ENCODE measurements at regions not wholly inside any gene's neighbourhood (a gene's known extent, or its start where the extent isn't known, plus 50 kb on each side); places are given as distances from the start of the nearest gene placed in this dataset.

DNA sequence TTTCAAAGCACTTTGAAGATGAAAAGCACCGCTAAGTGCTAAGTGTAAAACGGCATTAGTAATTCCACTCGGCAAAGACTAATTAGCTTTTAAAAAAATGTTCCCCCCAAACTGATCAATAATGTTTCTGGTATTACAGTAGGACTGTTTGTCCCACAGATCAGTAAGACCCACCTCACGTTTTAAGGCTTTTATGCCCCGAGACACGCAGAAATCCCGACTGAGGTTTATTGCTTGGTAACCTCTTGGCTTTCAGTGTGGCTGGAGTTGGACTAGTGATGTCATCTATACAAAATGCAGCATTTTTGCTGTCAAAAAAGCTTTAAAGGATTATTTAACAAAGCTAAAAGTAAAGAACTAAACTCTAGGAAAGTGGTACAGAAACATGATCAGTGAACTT is 414.6 kb upstream of the PSMD7 start:
- TF ChIP-seq, protein P1, sequence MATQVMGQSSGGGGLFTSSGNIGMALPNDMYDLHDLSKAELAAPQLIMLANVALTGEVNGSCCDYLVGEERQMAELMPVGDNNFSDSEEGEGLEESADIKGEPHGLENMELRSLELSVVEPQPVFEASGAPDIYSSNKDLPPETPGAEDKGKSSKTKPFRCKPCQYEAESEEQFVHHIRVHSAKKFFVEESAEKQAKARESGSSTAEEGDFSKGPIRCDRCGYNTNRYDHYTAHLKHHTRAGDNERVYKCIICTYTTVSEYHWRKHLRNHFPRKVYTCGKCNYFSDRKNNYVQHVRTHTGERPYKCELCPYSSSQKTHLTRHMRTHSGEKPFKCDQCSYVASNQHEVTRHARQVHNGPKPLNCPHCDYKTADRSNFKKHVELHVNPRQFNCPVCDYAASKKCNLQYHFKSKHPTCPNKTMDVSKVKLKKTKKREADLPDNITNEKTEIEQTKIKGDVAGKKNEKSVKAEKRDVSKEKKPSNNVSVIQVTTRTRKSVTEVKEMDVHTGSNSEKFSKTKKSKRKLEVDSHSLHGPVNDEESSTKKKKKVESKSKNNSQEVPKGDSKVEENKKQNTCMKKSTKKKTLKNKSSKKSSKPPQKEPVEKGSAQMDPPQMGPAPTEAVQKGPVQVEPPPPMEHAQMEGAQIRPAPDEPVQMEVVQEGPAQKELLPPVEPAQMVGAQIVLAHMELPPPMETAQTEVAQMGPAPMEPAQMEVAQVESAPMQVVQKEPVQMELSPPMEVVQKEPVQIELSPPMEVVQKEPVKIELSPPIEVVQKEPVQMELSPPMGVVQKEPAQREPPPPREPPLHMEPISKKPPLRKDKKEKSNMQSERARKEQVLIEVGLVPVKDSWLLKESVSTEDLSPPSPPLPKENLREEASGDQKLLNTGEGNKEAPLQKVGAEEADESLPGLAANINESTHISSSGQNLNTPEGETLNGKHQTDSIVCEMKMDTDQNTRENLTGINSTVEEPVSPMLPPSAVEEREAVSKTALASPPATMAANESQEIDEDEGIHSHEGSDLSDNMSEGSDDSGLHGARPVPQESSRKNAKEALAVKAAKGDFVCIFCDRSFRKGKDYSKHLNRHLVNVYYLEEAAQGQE (IDR thresholded peaks at IDR 0.05; ENCODE audit: unreplicated experiment) = no peak
- TF ChIP-seq, protein P2, sequence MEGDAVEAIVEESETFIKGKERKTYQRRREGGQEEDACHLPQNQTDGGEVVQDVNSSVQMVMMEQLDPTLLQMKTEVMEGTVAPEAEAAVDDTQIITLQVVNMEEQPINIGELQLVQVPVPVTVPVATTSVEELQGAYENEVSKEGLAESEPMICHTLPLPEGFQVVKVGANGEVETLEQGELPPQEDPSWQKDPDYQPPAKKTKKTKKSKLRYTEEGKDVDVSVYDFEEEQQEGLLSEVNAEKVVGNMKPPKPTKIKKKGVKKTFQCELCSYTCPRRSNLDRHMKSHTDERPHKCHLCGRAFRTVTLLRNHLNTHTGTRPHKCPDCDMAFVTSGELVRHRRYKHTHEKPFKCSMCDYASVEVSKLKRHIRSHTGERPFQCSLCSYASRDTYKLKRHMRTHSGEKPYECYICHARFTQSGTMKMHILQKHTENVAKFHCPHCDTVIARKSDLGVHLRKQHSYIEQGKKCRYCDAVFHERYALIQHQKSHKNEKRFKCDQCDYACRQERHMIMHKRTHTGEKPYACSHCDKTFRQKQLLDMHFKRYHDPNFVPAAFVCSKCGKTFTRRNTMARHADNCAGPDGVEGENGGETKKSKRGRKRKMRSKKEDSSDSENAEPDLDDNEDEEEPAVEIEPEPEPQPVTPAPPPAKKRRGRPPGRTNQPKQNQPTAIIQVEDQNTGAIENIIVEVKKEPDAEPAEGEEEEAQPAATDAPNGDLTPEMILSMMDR (conservative IDR thresholded peaks at IDR 0.05; ENCODE audit: low read depth in 2 of 2) = no peak
- TF ChIP-seq POLR2AphosphoS5 (IDR thresholded peaks at IDR 0.05; ENCODE audit: low read depth) = no peak
- no peak for TF ChIP-seq EZH2phosphoT487 (IDR thresholded peaks at IDR 0.05; ENCODE audit: unreplicated experiment)
- no peak for TF ChIP-seq EZH2 (IDR thresholded peaks at IDR 0.05; ENCODE audit: low read depth, unreplicated experiment)
- TF ChIP-seq NANOG (IDR thresholded peaks at IDR 0.05; ENCODE audit: borderline replicate concordance) = no peak
- TF ChIP-seq STAT1 (IDR thresholded peaks at IDR 0.05; ENCODE audit: unreplicated experiment) = no peak
- TF ChIP-seq JUNB (IDR thresholded peaks at IDR 0.05; ENCODE audit: unreplicated experiment) = no peak
- TF ChIP-seq CREB1 (CRISPR knock-in tag; IDR thresholded peaks at IDR 0.05; ENCODE audit: low read depth) = no peak
- TF ChIP-seq ZNF114 (CRISPR knock-in tag; IDR thresholded peaks at IDR 0.05) = no peak
- no peak for TF ChIP-seq ZNF331 (CRISPR knock-in tag; IDR thresholded peaks at IDR 0.05; ENCODE audit: low read depth)
- TF ChIP-seq, protein P3, sequence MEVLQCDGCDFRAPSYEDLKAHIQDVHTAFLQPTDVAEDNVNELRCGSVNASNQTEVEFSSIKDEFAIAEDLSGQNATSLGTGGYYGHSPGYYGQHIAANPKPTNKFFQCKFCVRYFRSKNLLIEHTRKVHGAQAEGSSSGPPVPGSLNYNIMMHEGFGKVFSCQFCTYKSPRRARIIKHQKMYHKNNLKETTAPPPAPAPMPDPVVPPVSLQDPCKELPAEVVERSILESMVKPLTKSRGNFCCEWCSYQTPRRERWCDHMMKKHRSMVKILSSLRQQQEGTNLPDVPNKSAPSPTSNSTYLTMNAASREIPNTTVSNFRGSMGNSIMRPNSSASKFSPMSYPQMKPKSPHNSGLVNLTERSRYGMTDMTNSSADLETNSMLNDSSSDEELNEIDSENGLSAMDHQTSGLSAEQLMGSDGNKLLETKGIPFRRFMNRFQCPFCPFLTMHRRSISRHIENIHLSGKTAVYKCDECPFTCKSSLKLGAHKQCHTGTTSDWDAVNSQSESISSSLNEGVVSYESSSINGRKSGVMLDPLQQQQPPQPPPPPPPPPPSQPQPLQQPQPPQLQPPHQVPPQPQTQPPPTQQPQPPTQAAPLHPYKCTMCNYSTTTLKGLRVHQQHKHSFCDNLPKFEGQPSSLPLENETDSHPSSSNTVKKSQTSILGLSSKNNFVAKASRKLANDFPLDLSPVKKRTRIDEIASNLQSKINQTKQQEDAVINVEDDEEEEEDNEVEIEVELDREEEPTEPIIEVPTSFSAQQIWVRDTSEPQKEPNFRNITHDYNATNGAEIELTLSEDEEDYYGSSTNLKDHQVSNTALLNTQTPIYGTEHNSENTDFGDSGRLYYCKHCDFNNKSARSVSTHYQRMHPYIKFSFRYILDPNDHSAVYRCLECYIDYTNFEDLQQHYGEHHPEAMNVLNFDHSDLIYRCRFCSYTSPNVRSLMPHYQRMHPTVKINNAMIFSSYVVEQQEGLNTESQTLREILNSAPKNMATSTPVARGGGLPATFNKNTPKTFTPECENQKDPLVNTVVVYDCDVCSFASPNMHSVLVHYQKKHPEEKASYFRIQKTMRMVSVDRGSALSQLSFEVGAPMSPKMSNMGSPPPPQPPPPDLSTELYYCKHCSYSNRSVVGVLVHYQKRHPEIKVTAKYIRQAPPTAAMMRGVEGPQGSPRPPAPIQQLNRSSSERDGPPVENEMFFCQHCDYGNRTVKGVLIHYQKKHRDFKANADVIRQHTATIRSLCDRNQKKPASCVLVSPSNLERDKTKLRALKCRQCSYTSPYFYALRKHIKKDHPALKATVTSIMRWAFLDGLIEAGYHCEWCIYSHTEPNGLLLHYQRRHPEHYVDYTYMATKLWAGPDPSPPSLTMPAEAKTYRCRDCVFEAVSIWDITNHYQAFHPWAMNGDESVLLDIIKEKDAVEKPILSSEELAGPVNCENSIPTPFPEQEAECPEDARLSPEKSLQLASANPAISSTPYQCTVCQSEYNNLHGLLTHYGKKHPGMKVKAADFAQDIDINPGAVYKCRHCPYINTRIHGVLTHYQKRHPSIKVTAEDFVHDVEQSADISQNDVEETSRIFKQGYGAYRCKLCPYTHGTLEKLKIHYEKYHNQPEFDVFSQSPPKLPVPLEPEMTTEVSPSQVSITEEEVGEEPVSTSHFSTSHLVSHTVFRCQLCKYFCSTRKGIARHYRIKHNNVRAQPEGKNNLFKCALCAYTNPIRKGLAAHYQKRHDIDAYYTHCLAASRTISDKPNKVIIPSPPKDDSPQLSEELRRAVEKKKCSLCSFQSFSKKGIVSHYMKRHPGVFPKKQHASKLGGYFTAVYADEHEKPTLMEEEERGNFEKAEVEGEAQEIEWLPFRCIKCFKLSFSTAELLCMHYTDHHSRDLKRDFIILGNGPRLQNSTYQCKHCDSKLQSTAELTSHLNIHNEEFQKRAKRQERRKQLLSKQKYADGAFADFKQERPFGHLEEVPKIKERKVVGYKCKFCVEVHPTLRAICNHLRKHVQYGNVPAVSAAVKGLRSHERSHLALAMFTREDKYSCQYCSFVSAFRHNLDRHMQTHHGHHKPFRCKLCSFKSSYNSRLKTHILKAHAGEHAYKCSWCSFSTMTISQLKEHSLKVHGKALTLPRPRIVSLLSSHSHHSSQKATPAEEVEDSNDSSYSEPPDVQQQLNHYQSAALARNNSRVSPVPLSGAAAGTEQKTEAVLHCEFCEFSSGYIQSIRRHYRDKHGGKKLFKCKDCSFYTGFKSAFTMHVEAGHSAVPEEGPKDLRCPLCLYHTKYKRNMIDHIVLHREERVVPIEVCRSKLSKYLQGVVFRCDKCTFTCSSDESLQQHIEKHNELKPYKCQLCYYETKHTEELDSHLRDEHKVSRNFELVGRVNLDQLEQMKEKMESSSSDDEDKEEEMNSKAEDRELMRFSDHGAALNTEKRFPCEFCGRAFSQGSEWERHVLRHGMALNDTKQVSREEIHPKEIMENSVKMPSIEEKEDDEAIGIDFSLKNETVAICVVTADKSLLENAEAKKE (CRISPR knock-in tag; IDR thresholded peaks at IDR 0.05) = no peak
